GM21619 (cell line): ENCODE measurements at regions not wholly inside any gene's neighbourhood (a gene's known extent, or its start where the extent isn't known, plus 50 kb on each side); places are given as distances from the start of the nearest gene placed in this dataset.

Experiments
- ATAC-seq: cut with Tn5 transposase; IDR thresholded peaks from one replicate; pipeline ENCODE4 v1.9.1; 2021; ENCODE audit not compliant: unreplicated experiment

- ATAC-seq = no peak
These were observed 148.9 kb downstream of the SOX11 start for GRCh38 chr2:5841126-5841525.

GRCh38 chr2:5842326-5842725 lies 150.1 kb downstream of the SOX11 start:
- no peak for ATAC-seq

GRCh38 chr2:5845798-5846330 lies 153.7 kb downstream of the SOX11 start:
- no peak for ATAC-seq

- ATAC-seq = no peak
These were observed 154.7 kb downstream of the SOX11 start for GRCh38 chr2:5846881-5847280.

- ATAC-seq = no peak
These were observed 157.4 kb downstream of the SOX11 start for GRCh38 chr2:5849562-5849961.

- no peak for ATAC-seq
These were observed 159.2 kb downstream of the SOX11 start for GRCh38 chr2:5851410-5851809.

GRCh38 chr2:5854797-5855196 lies 162.6 kb downstream of the SOX11 start:
- no peak for ATAC-seq

GRCh38 chr2:5867056-5867455 lies 174.9 kb downstream of the SOX11 start:
- ATAC-seq = no peak

- ATAC-seq = no peak
These were observed 176.7 kb downstream of the SOX11 start for GRCh38 chr2:5868931-5869330.

- no peak for ATAC-seq
These were observed 177.8 kb downstream of the SOX11 start for GRCh38 chr2:5869936-5870335.

GRCh38 chr2:5877360-5877759 lies 185.2 kb downstream of the SOX11 start:
- no peak for ATAC-seq

- no peak for ATAC-seq
These were observed 193.4 kb downstream of the SOX11 start for GRCh38 chr2:5885451-5886173.

GRCh38 chr2:5886462-5886861 lies 194.3 kb downstream of the SOX11 start:
- no peak for ATAC-seq

- no peak for ATAC-seq
These were observed 195.9 kb downstream of the SOX11 start for GRCh38 chr2:5888126-5888525.

GRCh38 chr2:5889519-5889918 lies 197.3 kb downstream of the SOX11 start:
- ATAC-seq = no peak

- ATAC-seq = no peak
These were observed 202.2 kb downstream of the SOX11 start for GRCh38 chr2:5894355-5894754.

GRCh38 chr2:5895284-5895683 lies 203.1 kb downstream of the SOX11 start:
- no peak for ATAC-seq

GRCh38 chr2:5897249-5897648 lies 205.1 kb downstream of the SOX11 start:
- no peak for ATAC-seq

GRCh38 chr2:5898667-5899066 lies 206.5 kb downstream of the SOX11 start:
- no peak for ATAC-seq

- no peak for ATAC-seq
These were observed 213.5 kb downstream of the SOX11 start for GRCh38 chr2:5905661-5906060.

GRCh38 chr2:5908071-5908470 lies 215.9 kb downstream of the SOX11 start:
- no peak for ATAC-seq

- no peak for ATAC-seq
These were observed 219.5 kb downstream of the SOX11 start for GRCh38 chr2:5911718-5912117.
